Gastrocnemius medialis (tissue), 4 donors: ENCODE measurements at regions not wholly inside any gene's neighbourhood (a gene's known extent, or its start where the extent isn't known, plus 50 kb on each side); places are given as distances from the start of the nearest gene placed in this dataset.

Source experiments
- ATAC-seq, 2 donors: fragments of 150-250 bp; one replicate each; pipeline ENCODE4 v1.9.1; 2016
- DNase-seq, 2 donors: peaks; one replicate each; pipeline ENCODE4 v3.0.0-alpha.2; 2019
- H3K27ac ChIP-seq, 4 donors: fragments of 200-600 bp; sonication (generic); 1 replicate in 1 of 4; 2 replicates in 3 of 4; pipeline ENCODE4 v1.5.1; 2016 to 2018; ENCODE audit warnings: mild to moderate bottlenecking in 2 of 4, moderate library complexity in 1 of 4
- H3K27me3 ChIP-seq, 3 donors: fragments of 200-600 bp; sonication (generic) in 2 of 3; 1 replicate in 1 of 3; 2 replicates in 2 of 3; pipeline versions ENCODE4 v1.5.1 to v1.6.0; 2016 to 2019; ENCODE audit warnings: mild to moderate bottlenecking in 1 of 3, moderate library complexity in 1 of 3
- H3K36me3 ChIP-seq, 2 donors: fragments of 200-600 bp; sonication (generic) in 1 of 2; one replicate each; pipeline ENCODE4 v1.5.1; 2017 to 2018
- H3K4me1 ChIP-seq, 2 donors: fragments of 200-600 bp; sonication (generic) in 1 of 2; one replicate each; pipeline ENCODE4 v1.5.1; 2016 to 2017; ENCODE audit warnings: mild to moderate bottlenecking in 2 of 2
- H3K4me3 ChIP-seq, 4 donors: fragments of 200-600 bp; sonication (generic) in 3 of 4; 1 replicate in 1 of 4; 2 replicates in 3 of 4; pipeline ENCODE4 v1.5.1; 2016 to 2019; ENCODE audit warnings: mild to moderate bottlenecking in 2 of 4
- H3K9me3 ChIP-seq, 3 donors: fragments of 200-600 bp; sonication (generic) in 2 of 3; 1 replicate in 1 of 3; 2 replicates in 2 of 3; pipeline ENCODE4 v1.5.1; 2016 to 2019
- POLR2A ChIP-seq, 2 donors: fragments of 450-650 bp; IDR thresholded peaks; one replicate each; pipeline ENCODE4 v1.6.1; 2017; ENCODE audit warnings: antibody characterized with exemption in 2 of 2, mild to moderate bottlenecking in 2 of 2, moderate library complexity in 2 of 2
- in situ Hi-C, 4 donors: fragments of 200-750 bp; cut with MboI; loops; one replicate each; pipeline versions ENCODE4 v1.15.0 to v1.8.0; 2017; ENCODE audit warnings: low sequenced_read_pairs in 4 of 4
- intact Hi-C: fragments of 100-400 bp; cut with DNase I; formaldehyde crosslinking; loops from one replicate; pipeline ENCODE4 v1.15.1; 2023; ENCODE audit warnings: low total_unique reads
- TF ChIP-seq, protein P1 (sequence below), 5 experiments: fragments of 450-650 bp in 3 of 5; fragments of 200-600 bp in 2 of 5; sonication (generic) in 2 of 5; IDR thresholded peaks in 4 of 5; conservative IDR thresholded peaks in 1 of 5; 1 replicate in 4 of 5; 2 replicates in 1 of 5; pipeline ENCODE4 v1.5.1; 2016 to 2019; ENCODE audit warnings: antibody characterized with exemption in 5 of 5, mild to moderate bottlenecking in 3 of 5, moderate library complexity in 3 of 5

DNA sequence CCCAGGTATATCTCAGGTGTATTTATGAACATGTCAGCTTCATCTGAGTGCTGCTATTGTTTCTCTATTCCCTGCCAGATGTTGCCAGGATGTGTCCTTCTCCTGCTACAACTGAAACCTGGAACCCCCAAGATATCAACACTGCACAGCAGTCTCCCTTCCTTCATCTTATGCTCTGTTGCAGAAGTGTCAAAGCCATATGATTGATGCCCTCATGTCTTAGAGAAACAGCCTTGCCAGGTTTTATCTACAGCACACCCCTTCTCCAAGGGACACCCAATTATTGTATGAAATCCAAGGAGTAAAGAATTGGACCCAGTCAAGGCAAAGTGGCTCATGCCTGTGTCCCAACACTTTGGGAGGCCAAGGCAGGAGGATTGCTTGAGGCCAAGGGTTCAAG, 60.5 kb upstream of the GHITM start:
- Histone ChIP-seq H3K4me3 (no peak overlapping the region), H3K27me3 (no peaks in the 10 kb centered on the region), H3K9me3 (no peaks in the 10 kb centered on the region), H3K4me1 (no peaks in the 10 kb centered on the region), H3K27ac (no peak overlapping the region), H3K36me3 (no peaks in the 10 kb centered on the region)
- ATAC-seq = no peak
- in situ Hi-C loops = no loop called here
- intact Hi-C loops = no loop called here
- no peak for DNase-seq
- TF ChIP-seq, protein P1, sequence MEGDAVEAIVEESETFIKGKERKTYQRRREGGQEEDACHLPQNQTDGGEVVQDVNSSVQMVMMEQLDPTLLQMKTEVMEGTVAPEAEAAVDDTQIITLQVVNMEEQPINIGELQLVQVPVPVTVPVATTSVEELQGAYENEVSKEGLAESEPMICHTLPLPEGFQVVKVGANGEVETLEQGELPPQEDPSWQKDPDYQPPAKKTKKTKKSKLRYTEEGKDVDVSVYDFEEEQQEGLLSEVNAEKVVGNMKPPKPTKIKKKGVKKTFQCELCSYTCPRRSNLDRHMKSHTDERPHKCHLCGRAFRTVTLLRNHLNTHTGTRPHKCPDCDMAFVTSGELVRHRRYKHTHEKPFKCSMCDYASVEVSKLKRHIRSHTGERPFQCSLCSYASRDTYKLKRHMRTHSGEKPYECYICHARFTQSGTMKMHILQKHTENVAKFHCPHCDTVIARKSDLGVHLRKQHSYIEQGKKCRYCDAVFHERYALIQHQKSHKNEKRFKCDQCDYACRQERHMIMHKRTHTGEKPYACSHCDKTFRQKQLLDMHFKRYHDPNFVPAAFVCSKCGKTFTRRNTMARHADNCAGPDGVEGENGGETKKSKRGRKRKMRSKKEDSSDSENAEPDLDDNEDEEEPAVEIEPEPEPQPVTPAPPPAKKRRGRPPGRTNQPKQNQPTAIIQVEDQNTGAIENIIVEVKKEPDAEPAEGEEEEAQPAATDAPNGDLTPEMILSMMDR (IDR thresholded peaks at IDR 0.05 in 4 of 5, conservative IDR thresholded peaks at IDR 0.05 in 1 of 5) = no peak
- TF ChIP-seq POLR2A (IDR thresholded peaks at IDR 0.05) = no peak

DNA sequence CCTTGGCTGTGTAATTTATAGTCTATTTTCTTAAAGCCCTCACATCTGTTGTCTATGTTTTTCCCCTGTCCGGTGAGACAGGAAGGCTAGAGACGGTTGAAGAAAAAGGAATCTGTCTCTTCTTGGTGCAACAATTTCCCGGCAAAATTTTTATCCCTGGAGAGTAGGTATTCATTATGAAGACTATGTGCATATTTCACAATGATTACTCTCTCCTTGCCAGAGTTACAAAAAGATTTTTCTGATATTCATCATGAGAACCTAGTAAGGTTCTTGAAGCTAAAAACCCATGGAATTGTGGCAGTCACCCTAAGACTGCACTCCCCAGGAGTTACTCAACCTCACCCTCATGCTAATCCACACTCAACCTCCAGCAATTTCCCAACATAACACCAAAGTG, 55.0 kb upstream of the GHITM start:
- in situ Hi-C loops (no loop called here), intact Hi-C loops (no loop called here)
- TF ChIP-seq, protein P1 (IDR thresholded peaks at IDR 0.05 in 4 of 5, conservative IDR thresholded peaks at IDR 0.05 in 1 of 5) = no peak
- TF ChIP-seq POLR2A (IDR thresholded peaks at IDR 0.05) = no peak
- Histone ChIP-seq H3K27me3 (no peaks in the 10 kb centered on the region), H3K9me3 (no peaks in the 10 kb centered on the region), H3K4me1 (no peaks in the 10 kb centered on the region), H3K27ac (no peak overlapping the region), H3K4me3 (no peak overlapping the region), H3K36me3 (no peaks in the 10 kb centered on the region)
- ATAC-seq (peak; percentile 60 to 72), DNase-seq (peak in 1 of 2 donors; percentile 14)

DNA sequence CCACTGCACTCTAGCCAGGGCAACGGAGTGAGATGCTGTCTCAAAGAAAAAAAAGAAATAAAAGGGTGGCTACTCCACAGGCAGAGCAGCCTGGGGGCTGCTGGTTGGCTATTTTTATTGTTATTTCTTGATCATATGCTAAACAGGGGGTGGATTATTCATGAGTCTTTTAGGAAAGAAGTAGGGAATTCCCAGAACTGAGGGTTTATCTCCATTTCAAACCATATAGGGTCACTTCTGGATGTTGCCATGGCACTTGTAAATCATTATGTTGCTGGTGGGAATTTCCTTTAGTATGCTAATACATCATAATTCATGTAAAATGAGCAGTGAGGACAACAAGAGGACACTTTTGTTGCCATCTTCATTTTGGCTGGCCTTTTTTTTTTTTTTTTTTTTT, 52.1 kb upstream of the GHITM start:
- TF ChIP-seq, protein P1 (IDR thresholded peaks at IDR 0.05 in 4 of 5, conservative IDR thresholded peaks at IDR 0.05 in 1 of 5) = no peak
- TF ChIP-seq POLR2A (IDR thresholded peaks at IDR 0.05) = no peak
- Histone ChIP-seq H3K9me3 (no peaks in the 10 kb centered on the region), H3K4me3 (no peak overlapping the region), H3K36me3 (no peaks in the 10 kb centered on the region), H3K27me3 (no peaks in the 10 kb centered on the region), H3K27ac (no peak overlapping the region), H3K4me1 (no peaks in the 10 kb centered on the region)
- ATAC-seq (no peak), DNase-seq (no peak)
- in situ Hi-C loops (no loop called here), intact Hi-C loops (no loop called here)

DNA sequence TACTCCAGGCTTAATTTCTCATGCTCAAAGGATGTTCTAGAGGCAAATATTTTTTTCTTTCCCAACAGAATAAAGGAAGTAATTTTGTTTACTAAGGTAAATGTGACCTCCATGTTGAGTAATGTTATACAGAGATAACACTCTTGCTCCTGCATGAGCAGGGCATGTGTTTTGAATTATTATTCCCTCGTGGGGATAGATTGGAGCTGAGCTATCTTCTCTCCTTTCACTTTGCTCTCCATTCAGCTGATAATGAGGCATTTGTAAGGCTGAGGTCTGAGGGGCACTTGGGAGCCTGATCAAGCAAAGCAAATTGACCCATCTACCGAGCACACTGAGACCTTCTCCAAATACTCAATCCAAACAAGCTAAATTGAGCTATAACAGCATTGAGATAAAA, 50.7 kb upstream of the GHITM start:
- Histone ChIP-seq H3K36me3 (no peaks in the 10 kb centered on the region), H3K9me3 (no peaks in the 10 kb centered on the region), H3K4me3 (no peak overlapping the region), H3K27ac (no peak overlapping the region), H3K4me1 (no peaks in the 10 kb centered on the region), H3K27me3 (no peaks in the 10 kb centered on the region)
- ATAC-seq (no peak), DNase-seq (no peak)
- in situ Hi-C loops (no loop called here), intact Hi-C loops (no loop called here)
- no peak for TF ChIP-seq POLR2A (IDR thresholded peaks at IDR 0.05)
- TF ChIP-seq, protein P1 (IDR thresholded peaks at IDR 0.05 in 4 of 5, conservative IDR thresholded peaks at IDR 0.05 in 1 of 5) = no peak

DNA sequence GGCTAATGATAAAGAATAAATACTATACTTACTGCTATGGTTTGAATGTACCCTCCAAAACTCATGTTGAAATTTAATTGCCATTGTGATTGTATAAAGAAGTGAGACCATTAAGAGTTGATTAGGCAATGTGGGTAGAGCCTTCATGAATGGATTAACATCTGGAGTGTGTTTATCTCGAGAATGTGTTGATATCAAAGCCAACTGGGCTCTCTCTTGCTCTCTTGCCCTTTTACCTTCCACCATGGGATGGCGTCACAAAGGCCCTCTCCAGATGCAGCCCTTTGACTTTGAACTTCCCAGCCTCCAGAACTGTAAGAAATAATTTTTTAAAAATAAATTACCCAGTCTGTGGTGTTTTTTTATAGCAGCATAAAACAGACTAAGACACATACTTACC, 50.1 kb upstream of the GHITM start:
- H3K4me1 ChIP-seq = no peaks in the 10 kb centered on the region
- no peak for TF ChIP-seq POLR2A (IDR thresholded peaks at IDR 0.05)
- TF ChIP-seq, protein P1 (IDR thresholded peaks at IDR 0.05 in 4 of 5, conservative IDR thresholded peaks at IDR 0.05 in 1 of 5) = no peak
- DNase-seq (no peak), ATAC-seq (no peak)
- no peak overlapping the region for H3K27ac ChIP-seq
- H3K9me3 ChIP-seq = no peaks in the 10 kb centered on the region
- H3K4me3 ChIP-seq = no peak overlapping the region
- in situ Hi-C loops = no loop called here
- intact Hi-C loops = no loop called here
- H3K36me3 ChIP-seq = no peaks in the 10 kb centered on the region
- no peaks in the 10 kb centered on the region for H3K27me3 ChIP-seq
